ENCODE measurements at regions not wholly inside any gene's neighbourhood (a gene's known extent, or its start where the extent isn't known, plus 50 kb on each side); places are given as distances from the start of the nearest gene placed in this dataset.

- no peak for DNase-seq
Measured at GRCh38 chr7:24216576-24217125, 67.3 kb upstream of the NPY start.

- no peak for DNase-seq
Measured at GRCh38 chr7:24221500-24221899, 62.5 kb upstream of the NPY start.

- DNase-seq: no peak
Measured at GRCh38 chr7:24227068-24227467, 56.9 kb upstream of the NPY start.

- DNase-seq: peak in 1 of 2 donors; percentile 4
Measured at GRCh38 chr7:24227603-24228359, 56.2 kb upstream of the NPY start.

- no peak for DNase-seq
Measured at GRCh38 chr7:24229481-24230226, 54.3 kb upstream of the NPY start.

GRCh38 chr7:24231493-24231892 lies 52.5 kb upstream of the NPY start:
- DNase-seq: no peak

- DNase-seq: no peak
Measured at GRCh38 chr7:24233386-24233785, 50.6 kb upstream of the NPY start.

Data from stimulated activated CD4-positive, alpha-beta T cell treated with anti-CD3 and anti-CD28 coated beads, Interleukin-2, amount 100 ng/mL, for 48 hours (primary cell).